ENCODE measurements at regions not wholly inside any gene's neighbourhood (a gene's known extent, or its start where the extent isn't known, plus 50 kb on each side); places are given as distances from the start of the nearest gene placed in this dataset.
A peak's percentile ranks its signal among the peaks of the same experiment; 100 is the strongest.

DNA sequence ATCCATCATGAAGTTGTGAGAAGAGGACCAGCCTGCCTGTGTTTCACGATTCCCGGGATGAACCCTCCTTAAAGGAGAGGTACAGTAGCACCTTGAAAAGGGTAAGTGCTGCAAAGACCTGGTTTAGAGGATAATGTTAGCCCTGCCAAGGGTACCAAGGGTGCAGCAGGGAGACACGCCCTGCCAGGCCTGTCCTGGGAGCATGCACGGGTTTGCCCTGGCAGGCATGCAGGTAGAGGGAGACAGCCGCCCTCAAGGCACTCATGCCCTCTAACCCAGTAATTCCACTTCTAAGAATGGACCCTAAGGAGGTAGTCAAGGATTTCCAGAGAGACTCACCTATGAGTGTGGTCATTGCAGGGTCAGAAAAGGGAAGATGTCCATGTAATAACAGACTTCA, 65.0 kb downstream of the DIO3 start:
- TF ChIP-seq CTCF (IDR thresholded peaks at IDR 0.05): no peak
- intact Hi-C loops (cut with DNase I; ENCODE audit: low total_unique reads): loop anchor here (5.0 kb wide), 2 partner anchors 774 to 1244 kb away; no protein-coding TSS in a partner anchor
- Histone ChIP-seq H3K36me3 (no peaks in the 10 kb centered on the region), H3K27ac (no peak overlapping the region), H3K27me3 (peaks cover 0 to 5% of the 10 kb centered on the region in 2 donors), H3K4me1 (peaks cover 0 to 15% (median 7%) of the 10 kb centered on the region in 4 donors), H3K9me3 (no peaks in the 10 kb centered on the region), H3K4me3 (no peak overlapping the region)
- DNase-seq: no peak

DNA sequence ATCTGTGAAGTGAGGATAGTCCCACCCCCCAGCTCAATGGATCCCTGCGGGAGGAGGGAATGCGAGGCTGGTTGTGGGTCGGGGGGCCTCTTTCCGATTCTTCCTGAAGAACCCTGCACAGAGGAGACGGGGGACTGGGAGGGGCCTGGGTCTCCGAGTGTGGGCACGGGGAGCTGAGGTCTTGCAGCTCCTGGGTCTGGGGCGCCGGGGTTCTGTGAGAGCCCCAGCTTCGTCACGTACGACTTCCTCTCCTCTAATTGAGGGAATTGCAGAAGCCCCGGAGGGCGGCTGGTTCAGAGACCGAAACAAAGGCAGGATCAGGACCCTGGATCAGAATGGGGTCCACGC, 66.6 kb downstream of the DIO3 start:
- Histone ChIP-seq H3K4me1 (peaks cover 0 to 15% (median 7%) of the 10 kb centered on the region in 4 donors), H3K36me3 (no peaks in the 10 kb centered on the region), H3K9me3 (no peaks in the 10 kb centered on the region), H3K4me3 (no peak overlapping the region), H3K27me3 (peaks cover 0 to 5% of the 10 kb centered on the region in 2 donors), H3K27ac (no peak overlapping the region)
- DNase-seq: no peak
- no peak for TF ChIP-seq CTCF (IDR thresholded peaks at IDR 0.05)
- intact Hi-C loops (cut with DNase I; ENCODE audit: low total_unique reads): loop anchor here (5.0 kb wide), 2 partner anchors 776 to 1246 kb away; no protein-coding TSS in a partner anchor

GRCh38 chr14:101628471-101628966, 67.2 kb downstream of the DIO3 start:
- intact Hi-C loops (cut with DNase I; ENCODE audit: low total_unique reads): loop anchor here (5.0 kb wide), 2 partner anchors 776 to 1246 kb away; no protein-coding TSS in a partner anchor
- Histone ChIP-seq H3K4me1 (peaks cover 0 to 15% (median 7%) of the 10 kb centered on the region in 4 donors), H3K27me3 (peaks cover 0 to 5% of the 10 kb centered on the region in 2 donors), H3K4me3 (peak overlapping the region in 1 of 2 donors; percentile 26), H3K27ac (no peak overlapping the region), H3K36me3 (no peaks in the 10 kb centered on the region), H3K9me3 (no peaks in the 10 kb centered on the region)
- peak; percentile 96 to 97 for TF ChIP-seq CTCF (IDR thresholded peaks at IDR 0.05)
- peak; percentile 64 to 81 for DNase-seq

- no peak for TF ChIP-seq CTCF (IDR thresholded peaks at IDR 0.05)
- Histone ChIP-seq H3K9me3 (no peaks in the 10 kb centered on the region), H3K36me3 (no peaks in the 10 kb centered on the region), H3K27ac (no peak overlapping the region), H3K4me1 (peaks cover 0 to 15% (median 7%) of the 10 kb centered on the region in 4 donors), H3K27me3 (peaks cover 0 to 5% of the 10 kb centered on the region in 2 donors), H3K4me3 (peak overlapping the region in 1 of 2 donors; percentile 26)
- no peak for DNase-seq
- intact Hi-C loops (cut with DNase I; ENCODE audit: low total_unique reads): loop anchor here (5.0 kb wide), 2 partner anchors 777 to 1247 kb away; no protein-coding TSS in a partner anchor
Measured at GRCh38 chr14:101628975-101629374, 67.7 kb downstream of the DIO3 start.

DNA sequence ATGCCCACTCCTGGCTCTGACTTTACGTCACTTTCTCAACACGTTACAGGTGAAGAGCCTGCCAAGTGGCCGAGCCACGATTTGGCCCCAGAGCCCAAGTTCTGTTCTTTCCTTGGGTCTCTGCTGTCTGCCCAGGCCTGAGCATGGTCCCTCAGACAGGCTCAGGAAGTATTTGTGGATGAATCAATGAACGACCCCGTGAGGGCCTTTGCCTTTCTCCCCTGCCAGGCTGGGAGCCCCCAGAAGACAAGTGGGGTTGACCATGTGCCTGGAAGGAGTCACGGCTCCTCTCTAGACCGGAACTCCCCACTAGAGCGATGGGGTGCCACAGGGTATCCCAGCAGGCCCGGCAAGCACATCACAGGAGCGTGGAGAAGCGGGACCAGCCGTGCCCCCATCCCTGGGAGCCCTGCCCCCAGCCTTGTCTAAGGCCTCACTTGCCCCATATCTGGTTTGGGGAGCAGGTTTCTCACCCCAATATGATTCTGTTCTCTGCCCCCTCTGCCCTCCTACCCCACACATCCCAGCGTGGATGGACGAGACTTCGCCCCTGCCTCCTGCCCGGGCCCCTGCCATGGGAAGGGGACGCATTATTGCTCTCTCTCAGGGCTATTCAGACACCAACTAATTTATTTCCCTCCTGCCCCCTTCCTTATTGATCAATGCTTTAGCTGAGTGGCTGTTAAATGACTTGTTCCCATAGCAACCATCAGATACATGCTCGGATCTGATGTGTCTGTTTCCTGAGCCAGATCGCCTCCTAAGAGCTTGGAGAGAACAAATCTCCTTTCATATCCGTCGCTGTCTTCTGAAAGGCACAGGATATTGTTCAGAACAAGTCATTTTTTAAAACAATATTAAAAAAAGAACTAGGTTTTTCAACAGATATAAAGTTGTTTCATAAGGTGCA, 69.0 kb downstream of the DIO3 start:
- Histone ChIP-seq H3K27me3 (peaks cover 0 to 15% of the 10 kb centered on the region in 2 donors), H3K4me1 (peaks cover 0 to 15% (median 7%) of the 10 kb centered on the region in 4 donors), H3K9me3 (no peaks in the 10 kb centered on the region), H3K4me3 (no peak overlapping the region), H3K27ac (no peak overlapping the region), H3K36me3 (no peaks in the 10 kb centered on the region)
- no peak for TF ChIP-seq CTCF (IDR thresholded peaks at IDR 0.05)
- intact Hi-C loops (cut with DNase I; ENCODE audit: low total_unique reads): no loop called here
- no peak for DNase-seq

All from tibial artery (tissue), 4 donors.